Renal cortex interstitium (tissue), 11 donors: ENCODE measurements at regions not wholly inside any gene's neighbourhood (a gene's known extent, or its start where the extent isn't known, plus 50 kb on each side); places are given as distances from the start of the nearest gene placed in this dataset.

Source experiments
- DNase-seq, 11 donors: peaks; one replicate each; pipeline ENCODE4 v3.0.0-alpha.2; 2013; ENCODE audit warnings: low read depth in 9 of 11, low spot score in 4 of 11; ENCODE audit errors: extremely low read depth in 1 of 11

DNA sequence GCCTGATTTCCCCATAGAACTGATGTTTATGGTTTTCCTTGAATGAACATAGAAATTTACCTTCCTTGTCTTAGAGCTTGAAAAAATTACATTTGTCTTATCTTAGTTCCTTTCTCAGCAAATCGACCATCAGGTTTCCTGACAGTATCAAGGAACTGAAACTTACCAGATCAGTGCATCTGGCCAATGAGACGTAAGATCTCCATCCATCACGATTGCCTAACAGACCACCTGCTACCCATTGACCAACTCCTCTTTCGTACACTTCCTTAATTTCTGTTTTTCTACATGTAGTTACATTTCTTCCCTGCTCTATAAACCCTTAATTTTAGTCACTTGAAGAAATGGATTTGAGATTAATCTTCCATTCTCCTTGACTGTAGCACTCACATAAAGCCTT, 57.4 kb upstream of the TMPRSS15 start:
- DNase-seq: no peak

DNA sequence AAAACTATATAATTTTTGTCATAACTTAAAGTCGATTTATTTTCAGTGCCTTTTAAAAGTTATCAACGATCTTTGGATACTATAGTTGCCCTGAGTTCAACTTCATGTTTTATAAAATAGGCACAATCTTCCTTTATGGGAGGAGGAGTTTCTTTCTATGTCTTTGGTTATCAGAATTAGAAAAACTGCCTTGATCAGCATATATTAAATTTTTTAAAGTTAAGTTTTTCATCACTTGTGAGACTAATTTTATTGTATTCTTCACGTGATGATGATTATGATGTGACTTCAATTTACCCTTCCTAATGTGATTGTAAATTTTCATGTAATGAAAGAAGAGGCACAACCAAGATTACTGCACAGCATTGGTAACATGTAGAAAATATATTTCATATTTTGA, 58.2 kb upstream of the TMPRSS15 start:
- no peak for DNase-seq

DNA sequence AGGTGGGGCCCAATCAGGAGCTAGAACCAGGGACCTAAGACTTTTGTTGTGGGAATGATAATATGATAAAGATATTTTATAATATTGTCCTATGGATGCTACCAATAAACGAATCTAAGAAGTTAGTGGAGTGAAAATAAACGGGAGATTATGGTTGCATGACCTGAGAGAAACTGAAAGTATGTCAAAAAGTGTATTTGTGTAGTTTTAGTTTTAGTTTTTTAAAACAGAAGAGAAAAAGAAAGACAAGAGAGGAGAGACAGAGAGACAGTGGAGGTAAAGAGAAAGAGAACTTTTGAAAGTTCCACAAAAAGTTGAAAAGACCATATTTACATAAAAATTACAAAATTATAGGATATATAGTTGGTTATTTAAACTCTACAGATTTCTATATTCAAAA, 64.1 kb upstream of the TMPRSS15 start:
- DNase-seq: no peak

DNA sequence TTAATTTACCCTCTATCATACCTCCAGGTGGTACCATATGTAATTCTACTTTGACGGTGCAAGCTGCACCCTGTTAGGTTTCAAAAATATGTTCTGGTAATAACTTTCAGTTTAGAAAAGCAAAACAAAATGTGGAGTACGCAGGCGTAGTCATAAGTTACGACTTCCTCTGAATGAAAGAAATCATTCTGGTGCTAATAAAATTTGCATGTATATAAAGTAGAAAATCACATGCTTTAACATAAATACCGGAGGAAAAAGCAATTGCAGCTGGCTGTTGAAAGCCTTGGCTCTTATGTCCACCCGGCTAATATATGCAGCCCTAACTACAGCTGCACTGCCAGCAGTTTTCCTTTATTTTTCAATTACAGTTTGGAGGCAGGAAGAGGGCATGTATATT, 65.2 kb upstream of the TMPRSS15 start:
- peak in 10 of 11 donors; percentile 32 to 83 (median 56) for DNase-seq

DNA sequence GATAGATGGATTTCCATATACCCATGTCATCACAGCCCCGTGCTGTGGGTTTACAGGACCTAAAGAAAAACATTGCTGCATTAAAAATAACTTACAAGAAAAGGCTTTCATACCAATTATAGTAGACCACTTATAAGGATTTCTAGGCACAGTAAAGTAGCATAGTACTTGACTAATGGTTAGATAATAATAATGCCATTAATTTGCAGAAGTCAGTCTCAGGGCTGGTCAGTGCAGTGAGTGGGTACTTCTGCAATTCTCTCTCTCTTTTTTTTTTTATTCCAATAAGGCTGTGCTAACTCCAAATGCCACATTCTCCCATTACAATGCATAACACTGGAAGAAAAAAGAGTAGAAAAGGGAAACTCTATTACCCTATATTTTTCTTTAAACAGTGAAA, 73.1 kb upstream of the TMPRSS15 start:
- DNase-seq: no peak

DNA sequence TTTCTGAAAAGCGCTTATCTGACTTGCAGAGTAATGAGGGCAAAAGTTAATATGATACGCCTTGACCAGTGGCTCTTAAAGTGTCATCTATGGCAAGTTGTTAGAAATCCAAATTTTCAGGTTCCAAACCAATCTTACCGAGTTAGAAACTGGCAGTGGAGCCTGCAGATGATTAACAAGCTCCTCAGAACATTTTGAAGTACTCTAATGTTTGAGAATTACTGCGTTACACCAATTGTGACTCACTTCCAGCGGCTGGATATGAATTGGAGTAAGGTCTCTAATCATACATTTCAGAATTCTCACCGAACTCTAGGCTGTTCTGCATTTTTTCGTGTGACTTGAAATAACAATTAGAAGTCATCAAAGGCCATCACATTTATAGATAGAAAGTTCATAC, 73.5 kb upstream of the TMPRSS15 start:
- no peak for DNase-seq

DNA sequence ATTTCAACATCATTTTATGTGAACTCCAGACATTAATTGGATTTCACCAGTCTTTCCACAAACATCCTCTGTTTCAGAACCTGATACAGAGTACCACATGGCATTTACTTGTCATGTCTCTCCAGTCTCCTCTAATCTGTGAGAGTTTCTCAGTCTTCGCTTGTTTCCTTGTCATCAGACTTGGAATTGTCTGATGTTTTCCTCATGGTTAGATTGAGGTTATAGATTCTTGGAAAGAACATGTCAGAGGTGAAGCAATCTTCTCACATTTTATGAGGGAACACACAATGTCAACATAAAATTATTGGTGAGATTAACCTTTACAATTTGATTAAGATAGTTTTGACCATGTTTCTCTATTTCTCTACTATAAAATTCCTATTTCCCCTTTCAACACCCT, 74.9 kb upstream of the TMPRSS15 start:
- DNase-seq: no peak

DNA sequence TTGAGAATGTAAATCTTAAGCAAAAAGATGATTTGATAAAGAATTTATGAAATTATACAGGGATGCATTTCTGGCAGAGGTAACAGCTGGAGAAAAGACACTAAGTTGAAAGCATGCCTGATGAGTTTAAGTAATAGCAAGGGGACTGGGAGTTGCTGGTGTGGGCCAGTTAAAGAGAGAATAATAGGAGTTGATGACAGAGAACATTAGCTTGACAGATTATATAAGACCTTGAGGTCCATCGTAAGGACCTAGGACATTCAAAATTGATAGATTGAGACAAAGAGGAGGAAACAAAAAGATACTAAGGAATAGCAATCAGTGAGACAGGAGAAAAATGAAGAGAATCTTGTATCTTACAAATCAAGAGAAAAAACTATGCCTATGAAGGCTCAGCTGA, 84.7 kb upstream of the TMPRSS15 start:
- no peak for DNase-seq

DNA sequence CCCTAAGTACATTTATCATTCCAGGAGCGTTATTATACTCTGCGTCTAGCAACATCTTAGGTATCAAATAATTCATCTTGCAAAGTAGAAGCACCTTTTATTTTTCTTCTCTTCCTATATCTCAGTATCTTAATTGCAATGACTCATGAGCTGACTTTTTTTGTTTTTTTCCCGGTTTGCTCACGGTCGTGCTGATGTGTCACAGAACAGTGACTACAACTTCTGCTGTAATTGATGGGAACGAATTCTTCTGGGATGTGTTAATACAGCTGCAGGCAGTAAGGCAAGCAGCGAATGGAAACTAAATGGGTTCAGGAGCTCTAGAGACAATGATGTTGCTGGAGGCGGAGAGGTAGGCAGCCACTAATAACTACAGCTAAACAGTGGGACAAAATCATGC, 89.8 kb upstream of the TMPRSS15 start:
- peak in 1 of 11 donors; percentile 23 for DNase-seq

DNA sequence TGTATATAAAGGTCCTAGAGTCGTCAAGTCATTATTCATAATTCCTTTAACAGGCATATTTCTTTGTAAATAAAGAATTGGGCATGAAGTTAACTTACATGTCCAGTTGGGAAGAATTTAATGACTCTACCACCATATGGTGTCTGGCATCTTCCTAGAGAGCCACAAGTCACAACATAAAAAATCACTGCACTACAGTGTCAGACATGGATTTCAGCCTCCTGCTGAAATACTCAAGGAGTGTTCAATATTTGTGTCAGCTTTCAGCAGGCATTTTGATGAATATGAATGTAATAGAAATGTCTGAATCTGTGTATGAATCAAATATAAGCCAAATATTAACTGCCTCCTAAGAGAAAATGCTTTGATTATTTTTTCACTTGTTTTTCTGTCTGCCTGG, 91.9 kb upstream of the TMPRSS15 start:
- no peak for DNase-seq

DNA sequence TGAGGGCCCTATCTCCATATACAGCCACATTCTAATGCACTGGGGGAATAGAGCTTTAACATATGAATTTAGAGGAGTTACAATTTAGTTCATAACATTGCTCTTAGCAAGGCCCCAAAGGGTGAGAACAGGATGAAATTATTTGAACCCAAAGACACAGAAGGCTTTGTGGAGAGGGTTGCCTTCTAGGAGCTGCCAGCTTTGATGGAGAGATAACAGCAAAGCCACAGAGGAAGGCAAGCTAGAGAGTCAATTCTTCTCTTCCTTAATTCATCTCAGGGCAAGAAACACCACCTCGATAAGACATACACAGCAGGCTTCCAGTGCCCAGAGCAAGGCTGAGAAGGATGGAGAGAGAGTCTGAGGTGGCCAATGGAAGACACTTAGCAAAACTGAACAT, 94.8 kb upstream of the TMPRSS15 start:
- DNase-seq: no peak

DNA sequence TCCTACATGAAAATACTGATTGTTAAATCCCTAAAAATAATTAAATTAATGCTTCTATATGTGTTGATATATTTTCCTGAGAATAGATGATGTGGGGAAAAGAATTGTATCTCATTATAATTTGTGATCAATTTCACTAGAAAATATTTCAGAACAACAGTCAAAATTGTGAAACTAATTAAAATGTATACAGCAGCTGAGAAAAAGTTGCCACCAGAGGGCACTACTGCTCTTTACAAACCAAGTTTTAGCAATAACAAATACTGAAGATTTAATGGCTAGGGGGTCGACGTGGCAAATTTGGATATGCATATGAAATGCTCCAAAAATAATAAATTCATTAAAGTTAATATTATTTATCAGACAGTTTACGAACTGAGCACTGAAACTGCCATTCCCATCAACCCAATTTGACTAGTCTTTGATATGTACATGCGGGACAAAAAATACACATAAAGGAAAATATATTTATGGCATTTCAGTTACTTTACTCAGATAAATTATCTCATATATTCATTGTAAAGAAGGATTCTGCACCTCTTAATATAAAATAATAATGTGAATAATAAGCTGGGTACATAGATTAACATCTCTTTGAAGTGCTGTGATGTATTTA, 96.3 kb upstream of the TMPRSS15 start:
- peak in 7 of 11 donors; percentile 26 to 61 (median 51) for DNase-seq

DNA sequence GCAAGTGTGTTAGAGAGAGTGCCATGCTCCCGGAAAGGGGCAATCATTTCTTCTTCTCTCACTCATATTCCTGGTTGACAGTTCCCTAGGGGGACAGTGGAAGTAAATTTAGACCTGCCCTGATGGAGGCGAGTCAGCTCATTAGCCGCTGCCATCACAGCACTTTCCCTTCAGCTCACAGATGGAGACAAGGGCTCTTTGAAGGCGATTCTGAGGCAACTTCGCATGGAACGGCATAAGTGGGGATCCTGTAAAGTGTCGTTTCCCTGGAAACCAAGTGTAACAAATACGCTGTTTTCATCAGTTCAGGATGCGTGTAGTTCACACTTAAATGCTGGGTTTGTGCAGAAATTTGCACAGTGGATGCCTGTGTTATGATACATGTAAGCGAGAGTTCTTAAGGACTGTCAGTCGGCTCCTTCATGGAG, 114.5 kb upstream of the TMPRSS15 start:
- DNase-seq: no peak

DNA sequence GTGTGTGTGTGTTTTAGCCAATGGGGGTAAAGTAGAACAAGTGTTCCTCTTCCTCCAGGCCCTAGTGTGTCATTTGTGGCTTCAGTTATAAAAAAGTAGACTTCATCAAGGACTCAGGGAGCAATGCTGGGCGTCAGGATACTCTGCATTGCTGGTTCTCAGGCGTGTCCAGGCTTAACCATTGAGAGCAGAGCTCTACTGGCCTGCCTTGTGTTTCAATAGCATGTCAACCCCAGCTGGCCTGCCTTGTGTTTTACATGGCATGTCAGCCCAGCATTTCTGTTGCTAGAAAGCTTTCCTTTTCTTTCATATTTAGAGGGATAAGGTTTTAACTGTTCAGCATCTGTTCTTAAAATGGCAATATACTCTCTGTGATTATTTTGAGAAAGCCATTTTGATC, 117.6 kb upstream of the TMPRSS15 start:
- no peak for DNase-seq

DNA sequence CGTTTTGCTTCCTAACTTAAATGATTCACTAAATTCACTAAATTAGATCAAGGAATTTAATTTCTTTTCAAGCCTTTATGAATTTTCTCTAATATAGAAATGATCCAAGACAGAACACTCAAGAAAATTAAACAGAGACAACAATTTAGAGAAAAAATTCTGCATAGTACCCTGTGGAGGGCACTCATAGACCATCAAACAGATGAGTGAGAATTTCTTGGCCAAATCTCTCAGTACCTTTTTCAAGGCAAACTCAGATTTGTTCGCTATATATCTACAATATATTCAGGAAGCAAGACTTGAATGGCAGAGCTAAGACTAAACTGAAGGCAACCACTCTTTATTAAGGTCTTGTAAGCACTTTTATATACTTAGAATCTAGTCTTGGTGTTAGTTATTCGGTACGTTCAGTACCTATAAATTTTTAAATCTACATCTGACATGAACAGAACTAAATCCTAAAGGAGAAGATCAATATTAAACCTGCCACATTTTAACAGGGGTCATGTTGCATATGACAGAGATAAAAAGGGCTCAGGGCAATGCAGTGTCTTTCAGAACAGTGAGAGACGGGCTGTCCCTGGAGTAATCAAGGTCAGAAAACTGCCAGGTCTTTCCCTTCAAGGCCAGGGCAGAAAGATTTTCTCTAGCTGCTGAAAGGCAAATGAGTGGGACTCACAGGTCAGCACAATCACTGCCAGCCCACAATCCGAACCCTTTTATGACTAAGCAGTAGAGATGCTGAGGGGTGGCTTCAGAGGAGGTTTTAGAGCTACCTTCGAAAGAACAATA, 118.8 kb upstream of the TMPRSS15 start:
- DNase-seq: peak in 4 of 11 donors; percentile 3 to 24 (median 16)

DNA sequence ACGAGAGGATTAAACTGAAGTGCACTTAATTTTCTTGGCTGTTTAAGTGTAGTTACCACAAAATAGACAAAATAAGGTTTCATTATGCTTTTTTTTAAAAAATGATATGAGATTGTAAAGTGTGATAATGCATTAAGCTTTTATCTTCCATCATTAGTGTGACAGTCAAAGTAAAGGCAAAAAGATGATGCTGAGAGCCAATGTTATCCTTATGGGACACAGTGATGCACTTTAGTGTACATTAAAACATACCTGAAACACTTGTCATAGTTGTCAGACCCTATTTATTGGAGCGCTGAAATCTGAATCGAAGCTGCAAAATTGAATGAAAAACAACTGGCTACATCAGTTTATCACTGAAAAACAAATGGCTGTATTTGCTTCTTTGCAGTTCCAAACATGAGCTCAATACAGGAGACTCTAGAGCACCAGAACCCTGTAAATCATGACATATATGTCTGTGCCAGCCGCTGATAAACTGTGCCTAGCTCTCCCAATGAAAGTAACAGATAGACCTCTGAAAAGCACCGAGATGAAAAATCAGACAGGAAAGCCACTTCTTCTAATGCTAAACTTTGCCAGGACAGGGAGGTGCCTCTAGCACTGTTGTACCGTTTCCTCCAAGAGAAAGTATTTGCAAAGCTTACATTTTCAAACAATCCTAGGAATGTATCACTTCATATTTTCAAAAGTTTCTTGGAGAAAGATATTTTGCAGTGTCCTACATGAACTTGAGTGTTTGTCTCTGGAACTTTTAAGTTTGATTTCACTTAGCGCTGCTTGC, 120.7 kb upstream of the TMPRSS15 start:
- no peak for DNase-seq

DNA sequence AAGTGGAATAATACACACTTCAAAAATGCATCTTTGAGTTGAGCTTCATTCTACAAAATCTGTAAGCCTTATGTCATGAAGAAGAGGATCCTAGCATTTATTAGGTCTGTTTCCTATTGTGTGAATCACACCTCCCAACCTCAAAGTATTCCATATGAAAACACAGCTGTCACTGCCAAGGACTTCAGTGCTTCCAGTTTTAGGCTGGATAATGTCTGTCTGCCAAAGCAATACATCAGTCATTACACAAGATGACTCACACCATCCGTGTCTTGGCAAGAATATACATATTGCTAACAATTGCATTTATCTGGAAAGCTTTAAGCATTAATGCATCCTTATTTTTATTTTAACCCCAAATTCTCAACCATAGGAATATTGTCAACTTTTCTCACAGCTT, 125.7 kb upstream of the TMPRSS15 start:
- no peak for DNase-seq

DNA sequence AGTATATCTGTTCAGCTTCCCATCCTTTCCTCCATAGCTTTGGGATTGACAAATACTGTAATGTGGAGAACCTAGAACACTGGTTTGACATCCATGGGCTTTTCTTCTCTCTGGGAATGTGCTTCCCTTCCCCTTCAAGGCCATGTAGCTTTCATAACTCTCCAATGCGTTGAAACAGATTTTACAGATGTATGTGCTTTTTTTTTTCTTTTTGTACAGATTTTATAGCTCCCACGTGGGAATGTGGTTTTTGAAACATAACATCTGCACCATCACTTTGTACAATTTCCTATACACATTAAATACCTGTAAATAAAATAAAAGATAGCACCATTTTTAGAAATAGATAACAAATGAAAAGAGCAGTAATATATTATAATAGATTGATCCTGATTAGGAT, 138.5 kb upstream of the TMPRSS15 start:
- DNase-seq: no peak

DNA sequence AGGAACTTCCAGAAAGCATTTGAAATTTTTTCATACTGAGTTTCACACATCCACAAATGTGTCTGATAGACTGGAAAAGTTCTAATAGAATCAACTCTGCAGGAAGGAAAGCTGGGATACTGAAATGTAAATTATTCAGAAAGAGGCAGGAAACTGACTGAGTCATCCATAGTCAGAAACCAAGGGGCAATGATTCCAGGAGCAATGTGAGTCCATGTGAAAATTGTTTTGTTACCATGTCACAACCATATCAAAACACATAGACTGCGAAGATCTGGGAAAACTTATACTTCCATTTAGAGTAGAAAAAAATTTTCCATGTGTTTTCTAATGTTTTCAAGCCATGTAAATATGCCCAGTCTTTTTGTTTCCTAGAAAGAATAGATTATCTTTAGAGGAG, 142.3 kb upstream of the TMPRSS15 start:
- no peak for DNase-seq

DNA sequence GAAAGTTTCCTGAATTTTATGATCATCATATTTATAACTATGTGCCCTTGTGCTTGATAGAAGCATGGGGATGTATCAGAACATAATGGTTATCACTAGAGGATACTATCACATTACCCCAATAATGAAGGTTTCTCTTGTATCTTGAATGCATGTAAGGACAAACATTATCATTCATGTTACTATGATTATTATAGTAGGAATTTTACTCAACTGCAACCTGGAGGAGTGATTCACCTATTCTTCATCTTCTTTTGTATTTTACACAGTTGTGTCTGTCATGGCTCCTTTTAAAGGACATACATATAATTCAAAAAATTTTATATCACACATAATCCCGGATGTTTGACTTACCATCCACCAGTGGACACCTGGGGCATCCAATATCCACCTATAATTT, 143.8 kb upstream of the TMPRSS15 start:
- no peak for DNase-seq
